ENCODE measurements at regions not wholly inside any gene's neighbourhood (a gene's known extent, or its start where the extent isn't known, plus 50 kb on each side); places are given as distances from the start of the nearest gene placed in this dataset.

DNA sequence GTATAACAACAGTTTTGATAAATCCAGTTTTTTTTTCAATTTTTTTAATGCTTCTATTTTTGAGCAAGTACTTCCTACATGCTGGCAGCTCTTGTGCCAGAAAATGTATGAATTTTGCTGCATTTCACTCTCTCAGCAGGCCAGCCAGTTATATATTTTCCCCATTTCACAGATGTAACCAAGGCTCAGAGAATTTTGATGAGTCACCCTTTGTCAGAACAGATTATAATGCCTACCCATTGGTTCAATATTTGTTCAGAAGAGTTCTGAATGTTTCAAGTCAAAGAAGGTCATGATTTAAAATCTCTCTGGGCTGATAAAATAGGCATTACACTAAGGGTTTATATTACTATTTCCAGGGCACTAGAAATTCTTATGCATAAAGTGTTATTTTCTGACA lies 452.2 kb downstream of the RWDD3 start:
- no peak for DNase-seq

DNA sequence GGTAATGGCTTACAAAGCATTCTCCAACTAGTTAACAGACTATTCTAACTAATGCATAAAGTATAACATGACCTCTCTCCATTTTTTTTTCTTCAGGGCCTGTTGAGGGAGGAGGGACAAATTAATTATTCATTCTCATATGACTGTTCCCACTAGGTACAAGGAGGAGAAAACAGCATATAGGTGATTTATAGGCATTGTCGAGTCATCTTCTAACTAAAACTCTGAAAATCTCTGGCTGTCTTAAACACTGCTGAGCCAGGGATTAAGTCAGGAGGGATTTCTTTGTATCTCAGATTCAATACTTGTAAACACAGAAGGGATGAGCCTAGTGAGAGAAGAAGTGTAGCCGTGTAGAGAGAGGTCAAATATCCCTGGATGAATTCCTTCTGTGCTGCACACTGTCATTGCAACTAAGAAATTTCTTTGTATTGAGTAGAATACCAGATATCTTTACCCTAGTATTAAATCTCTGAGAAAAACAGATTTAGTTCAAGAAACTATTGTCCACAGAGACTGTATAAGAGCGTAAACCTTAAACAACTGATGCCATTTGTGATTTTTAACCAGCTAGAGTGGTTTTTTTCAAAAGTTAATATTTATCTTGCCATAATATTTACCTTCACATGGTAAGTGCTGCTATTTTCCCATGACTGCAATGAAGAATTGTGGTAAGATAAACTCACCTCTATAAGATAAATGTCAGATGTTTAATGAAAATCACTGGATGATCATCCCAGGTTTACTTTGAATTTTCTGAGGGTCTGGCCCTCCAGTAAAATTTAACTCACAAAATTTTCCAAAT lies 465.3 kb downstream of the RWDD3 start:
- DNase-seq = no peak

DNA sequence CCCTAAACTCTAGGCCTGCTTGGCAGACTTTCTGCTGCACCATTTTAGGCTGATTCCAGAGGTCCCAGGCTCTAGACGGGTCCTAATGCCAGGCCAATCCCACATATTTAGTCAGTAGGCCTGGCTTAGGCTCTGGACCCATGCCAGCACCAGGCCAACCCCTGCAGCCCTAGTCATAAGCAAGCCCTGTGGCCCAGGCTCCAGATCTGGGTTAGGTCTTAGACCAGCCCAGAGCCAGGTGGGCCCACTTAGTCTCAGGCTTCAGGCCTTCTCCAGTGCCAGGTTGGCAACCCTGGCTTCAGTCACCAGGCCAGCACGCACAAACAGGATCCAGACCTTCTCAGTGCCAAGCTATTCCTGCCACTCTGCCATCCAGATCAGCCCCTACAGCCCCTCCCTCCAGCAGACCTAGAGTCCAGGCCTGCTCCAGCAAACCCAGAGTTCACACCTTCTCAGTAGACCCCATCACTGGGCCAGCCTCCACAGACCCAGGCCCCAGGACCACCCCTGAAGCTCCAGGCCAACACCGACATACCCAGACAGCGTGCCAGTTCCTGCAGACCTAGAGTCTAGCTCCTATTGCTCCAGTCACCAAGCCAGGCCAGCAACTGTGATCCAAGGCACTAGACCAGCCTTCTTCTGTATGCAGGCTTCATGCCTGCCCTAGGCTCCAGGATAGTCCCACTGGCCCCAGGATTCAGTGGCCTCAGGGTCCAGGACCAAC lies 467.6 kb downstream of the RWDD3 start:
- DNase-seq = no peak

DNA sequence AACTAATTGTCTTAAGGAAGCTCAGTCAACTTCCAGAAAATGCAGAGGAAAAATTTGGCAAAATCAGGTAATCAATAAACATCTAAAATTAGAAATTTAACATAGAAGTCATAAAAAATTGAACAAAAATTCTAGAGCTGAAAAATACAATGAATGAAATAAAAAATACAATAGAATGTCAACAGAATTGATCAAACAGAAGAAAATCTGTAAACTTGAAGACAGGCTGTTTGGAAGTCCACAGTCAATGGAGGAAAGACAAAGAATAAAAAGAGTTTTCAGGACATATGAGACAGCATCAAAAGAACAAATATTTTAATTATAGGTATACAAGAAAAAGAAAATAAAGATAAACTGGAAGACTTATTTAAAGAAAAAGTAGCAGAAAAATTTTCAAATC lies 469.0 kb downstream of the RWDD3 start:
- no peak for DNase-seq

DNA sequence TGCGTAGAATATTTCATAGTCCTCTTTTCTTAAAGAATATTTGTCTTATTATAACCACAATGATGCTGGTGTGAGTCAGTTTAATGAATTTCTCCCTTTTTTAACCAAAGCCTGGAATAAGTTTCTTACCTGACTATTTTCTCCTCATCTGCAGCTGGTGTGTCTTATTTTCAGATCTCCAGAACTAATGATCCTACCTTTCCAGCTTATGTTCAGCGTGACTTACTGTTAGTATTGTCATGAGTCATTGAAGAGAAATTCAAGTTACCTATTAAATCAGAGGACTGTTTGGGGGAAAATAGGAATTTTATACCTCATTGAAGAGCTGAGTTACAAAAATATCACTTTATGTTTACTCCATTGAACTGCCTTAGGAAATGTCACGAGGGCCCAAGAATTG lies 482.1 kb downstream of the RWDD3 start:
- no peak for DNase-seq

DNA sequence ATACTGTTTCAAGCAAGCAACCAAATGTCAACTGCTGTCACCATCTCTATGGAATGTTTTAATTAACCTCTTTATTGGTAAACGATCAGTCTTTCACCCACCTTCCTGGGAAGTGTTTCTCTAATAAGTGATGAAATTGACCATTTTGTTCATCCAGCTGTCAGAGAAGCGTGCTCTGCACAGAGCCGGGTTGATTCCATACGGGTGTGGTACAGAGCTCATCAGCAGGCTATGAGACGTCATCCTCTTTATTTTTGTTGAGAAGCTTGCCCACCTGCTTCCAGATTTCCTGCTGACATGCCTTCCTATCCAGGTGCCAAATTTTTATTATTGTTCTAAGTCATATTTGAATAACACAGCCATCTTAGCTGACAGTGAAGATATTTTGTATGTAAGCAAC lies 482.5 kb downstream of the RWDD3 start:
- no peak for DNase-seq

DNA sequence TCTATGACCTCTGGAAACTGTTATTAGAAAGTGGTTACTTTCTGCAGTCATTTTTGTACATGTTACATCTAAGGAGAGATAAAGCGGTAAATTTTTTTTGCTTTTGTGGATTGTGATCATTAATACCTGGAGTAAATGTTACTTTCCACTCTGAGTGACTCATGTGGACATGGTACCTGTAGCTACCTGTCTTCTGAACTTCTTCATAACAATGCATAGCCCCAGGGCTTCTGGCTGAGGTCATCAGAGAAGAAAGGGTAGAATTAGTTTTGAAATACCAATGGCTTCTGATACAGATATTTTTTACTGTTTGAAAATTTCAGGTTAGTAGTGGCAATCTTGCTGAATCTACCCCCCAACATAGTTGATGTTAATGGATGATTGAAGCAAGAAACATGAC lies 489.3 kb downstream of the RWDD3 start:
- no peak for DNase-seq

DNA sequence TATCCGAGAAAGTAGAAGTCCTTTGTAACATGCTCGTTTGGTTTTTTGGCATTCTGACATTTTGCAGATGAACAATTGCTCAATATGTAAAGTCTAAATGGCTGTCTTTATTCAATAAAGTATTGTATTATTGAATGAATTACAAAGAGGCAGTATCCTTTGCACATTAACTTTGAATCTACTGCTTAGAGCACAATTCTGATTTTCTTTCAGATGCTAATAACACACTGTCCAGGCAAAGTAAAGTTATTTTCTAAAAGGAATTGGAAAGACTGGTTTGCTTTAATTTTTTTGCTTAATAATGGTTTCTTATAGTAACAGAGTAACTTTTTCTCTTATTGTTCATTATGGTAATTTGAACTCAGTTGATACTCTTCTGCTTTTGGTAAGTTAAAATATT lies 494.8 kb downstream of the RWDD3 start:
- DNase-seq = no peak

DNA sequence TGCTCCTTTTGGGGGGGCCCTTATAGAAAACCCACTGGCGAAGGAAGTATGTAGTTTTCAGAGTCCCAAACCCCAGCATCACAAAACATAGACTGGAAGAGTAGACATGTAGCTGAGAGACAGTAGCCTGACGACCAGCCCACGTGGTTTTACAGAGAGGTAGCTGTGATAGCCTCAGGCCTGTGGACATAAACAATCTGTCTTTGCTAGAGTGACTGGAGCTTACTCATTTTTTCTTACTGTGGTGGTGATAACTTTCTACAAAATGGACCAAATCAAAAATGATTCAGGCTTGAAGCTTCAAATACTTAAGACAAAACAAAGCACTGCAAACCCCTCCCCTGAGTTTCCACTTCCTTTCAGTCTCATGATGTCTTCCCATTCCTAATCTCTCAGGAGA lies 497.0 kb downstream of the RWDD3 start:
- no peak for DNase-seq

DNA sequence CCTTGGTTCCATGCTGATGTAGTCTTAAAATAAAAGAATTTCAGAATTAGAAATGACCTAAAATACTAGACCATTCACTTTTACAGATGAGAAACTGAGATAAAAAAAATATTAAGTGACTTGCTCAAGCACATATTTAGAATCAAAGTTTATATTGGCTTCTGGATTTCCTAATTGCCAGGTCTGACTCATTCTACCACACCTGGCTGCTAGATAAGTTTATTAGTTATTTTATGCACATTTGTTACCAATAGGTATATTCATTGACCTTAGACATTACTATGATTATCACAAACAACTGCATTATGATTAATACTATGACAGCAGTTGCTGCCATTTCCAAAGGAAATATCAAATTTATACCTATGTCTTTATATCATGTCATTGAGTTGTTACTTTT lies 497.5 kb downstream of the RWDD3 start:
- no peak for DNase-seq

DNA sequence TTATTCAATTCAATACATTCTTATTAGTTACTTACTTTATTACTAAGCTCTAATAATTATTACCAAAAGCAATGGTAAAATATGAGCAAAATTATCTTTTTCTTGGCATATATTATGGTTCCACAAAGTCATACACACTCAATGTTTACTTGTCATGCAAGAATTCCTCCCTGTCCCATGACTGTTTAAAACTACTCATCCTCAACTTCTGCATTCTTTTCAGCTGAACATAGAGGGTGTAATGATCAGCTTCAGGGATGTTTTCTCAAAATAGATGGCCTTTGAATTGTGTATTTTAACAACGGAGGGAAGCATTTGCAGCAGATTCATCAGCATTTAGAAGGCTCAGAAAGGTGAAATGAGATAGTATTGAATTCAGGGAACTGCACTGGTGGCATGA lies 499.0 kb downstream of the RWDD3 start:
- DNase-seq = no peak

DNA sequence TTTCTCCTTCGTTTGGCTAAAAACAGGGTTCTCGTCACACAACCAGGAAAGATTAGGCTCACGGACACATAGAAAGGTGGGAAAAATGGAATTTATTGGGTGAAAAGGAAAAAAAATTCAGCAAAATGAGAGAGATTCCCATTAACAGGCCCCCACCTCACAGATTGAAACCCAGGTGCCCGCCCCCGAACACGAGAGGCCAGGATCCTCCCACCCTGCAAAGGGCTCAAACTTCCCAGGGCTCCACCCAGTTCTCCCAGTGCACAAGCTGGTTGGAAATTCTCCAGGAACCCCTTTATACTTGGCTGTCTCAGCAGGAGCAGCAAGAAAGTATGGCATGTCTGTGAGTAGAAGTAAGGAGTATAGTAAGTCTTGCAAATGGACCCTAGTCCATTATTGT lies 499.7 kb downstream of the RWDD3 start:
- DNase-seq = no peak

DNA sequence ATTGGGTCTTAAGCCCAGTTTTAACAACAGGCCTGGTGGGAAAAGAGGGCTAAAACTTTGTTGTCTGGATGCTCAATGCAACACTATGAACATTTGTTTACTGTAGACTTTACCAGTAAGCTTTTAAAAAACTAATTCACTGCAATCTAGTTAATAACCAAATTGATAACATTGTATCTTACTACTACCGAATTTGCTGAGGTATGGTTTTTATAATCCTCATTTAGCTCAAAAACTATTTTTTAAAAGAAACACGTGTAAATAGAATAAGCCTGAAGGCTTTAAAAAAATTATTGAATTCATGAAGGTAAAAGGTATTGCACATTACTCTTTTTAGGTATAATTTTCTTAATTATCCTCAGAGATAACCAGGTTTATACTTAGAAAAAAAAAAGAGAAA lies 500.6 kb downstream of the RWDD3 start:
- DNase-seq = no peak

DNA sequence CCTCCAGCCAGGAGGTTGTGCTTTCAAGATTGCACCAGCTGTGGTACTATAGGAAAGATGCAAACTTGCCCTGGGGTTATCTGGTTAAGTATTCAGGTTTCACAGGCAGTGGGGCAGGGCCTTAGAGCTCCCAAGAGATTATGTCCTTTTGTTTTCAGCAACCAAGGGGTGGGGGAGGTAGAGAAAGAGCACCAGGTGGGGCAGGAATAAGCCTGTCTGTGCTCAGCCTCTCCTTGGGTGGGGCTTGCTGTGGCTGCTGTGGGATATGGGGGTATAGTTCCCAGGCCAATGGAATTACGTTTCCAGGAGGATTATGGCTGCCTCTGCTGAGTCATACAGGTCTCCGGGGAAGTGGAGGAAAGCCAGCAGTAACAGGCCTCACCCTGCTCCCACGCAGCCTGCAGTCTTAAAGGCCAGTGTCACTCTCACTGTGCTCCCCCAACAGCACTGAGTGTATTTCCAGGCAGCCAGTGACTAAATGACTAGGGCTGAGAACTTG lies 508.6 kb downstream of the RWDD3 start:
- DNase-seq = no peak

DNA sequence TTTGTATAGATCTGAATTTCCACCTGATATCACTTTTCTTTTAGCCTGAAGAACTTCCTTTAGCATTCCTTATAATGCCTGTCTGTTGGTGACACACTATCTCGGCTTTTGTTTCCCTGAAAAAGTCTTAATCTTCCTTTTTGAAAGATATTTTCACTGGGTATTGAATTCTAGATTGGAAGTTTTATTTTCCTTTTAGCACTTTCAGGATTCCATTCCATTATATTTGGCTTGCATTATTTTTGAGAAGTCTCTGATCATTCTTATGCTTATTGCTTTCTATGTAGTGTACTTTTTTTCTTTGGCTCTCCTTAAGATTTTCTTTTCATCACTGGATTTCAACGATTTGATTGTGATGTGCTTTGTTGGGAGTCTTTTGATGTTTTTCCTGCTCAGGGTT lies 510.7 kb downstream of the RWDD3 start:
- DNase-seq = no peak

DNA sequence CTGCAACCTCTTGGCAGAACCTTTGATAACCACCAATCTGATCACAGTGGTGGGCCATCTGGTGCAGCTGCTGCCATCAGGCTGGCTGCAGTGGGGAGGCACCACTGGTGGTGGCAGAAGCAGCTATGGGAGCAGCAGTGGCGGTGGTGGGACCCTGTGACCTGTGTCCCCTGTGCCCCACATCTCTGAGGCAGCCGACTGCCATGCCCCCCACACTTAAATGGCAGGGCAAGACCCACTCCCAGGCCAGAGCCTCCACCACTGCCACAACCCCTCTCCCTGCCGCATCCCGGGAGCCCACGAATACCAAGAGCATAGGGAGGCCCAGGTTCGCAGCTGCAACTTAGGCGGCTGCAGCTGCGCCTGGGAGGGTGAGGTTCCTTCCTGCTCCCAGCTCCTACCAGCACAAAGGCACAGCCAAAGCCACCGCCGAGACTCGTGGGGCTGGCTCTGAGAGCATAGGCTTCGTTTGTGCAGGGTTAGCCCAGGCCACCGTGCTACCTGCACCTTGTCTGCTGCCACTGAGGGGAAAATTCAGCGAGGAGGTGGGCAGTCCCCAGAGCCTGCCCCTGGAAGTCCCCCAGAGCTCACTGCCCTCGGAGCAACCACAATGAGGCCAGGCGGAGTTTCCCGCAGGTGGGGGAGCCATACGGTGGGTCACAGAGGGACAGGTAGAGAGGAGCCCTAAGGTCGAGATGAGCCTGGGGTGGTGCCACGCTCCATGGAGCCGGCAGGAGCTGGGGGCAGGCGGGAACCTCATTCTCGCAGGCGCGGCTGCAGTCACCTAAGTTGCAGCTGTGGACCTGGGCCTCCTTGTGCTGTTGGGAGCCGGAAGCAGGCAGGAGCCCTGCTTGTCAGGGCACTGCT lies 518.7 kb downstream of the RWDD3 start:
- no peak for DNase-seq

DNA sequence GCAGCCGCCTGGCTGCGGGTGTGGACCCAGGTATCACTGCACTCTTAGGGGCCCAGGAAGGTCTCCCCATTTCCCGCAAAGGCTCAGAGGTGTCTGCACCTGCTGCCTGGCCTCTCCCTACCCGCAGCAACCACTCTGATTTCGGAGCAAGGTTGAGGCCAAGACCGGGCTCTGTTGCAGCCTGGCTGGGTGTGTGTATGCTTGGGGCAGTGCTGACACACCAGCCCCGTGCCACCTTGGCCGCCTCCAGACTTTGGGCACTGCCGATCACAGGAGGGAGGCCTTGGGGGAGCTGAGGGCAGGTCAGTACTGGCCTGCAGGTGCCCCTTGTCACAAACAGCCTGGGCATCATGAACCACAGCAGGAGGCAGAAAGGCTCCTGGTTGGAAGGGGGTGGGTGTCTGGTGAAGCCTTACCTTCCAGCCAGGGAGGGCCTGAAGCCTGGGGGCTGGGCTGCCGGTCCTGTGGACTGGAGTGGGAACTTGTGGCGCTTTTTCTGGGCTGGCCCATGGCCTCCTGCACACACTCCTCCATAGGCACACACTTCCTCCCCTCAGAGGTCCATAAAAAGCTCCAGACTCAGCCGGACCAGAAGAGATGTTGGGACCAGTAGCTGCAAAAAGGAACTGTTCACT lies 519.5 kb downstream of the RWDD3 start:
- DNase-seq = no peak

DNA sequence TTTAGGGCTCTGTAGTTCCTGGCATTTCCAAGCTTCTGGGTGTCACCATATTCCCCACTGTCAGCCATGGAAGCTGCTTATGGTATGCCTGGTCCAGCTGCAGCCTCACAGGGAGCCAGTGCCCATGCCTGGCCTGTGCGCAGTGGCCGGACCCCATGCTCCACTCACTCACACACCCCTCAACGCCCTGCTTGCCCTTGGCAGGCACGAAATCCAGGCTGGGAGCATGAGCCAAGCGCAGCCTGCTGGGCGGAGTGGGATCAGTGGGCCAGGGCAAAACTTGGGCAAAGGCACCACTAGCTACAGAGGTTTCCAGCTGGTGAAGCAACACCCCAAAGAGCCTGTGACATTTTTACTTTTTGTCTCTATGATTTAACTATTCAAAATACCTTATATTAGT lies 520.4 kb downstream of the RWDD3 start:
- DNase-seq = no peak

DNA sequence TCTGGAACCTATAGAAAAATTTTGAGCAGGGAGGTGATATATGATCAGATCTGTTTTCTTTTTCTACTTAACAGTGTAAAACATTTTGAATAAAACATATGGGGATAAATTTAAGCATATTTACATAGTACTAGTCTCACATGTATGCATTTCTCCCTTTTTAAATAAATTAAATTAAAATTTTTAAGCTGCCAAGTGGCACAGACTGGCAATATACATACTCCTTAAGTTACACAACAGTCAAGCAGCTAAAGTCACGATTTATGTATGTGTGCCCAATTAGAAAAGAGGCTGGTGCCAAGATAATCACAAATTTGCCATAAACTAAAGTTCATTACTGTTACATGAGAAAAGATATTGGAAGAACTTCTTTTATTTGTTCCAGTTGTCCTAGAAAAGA lies 532.0 kb downstream of the RWDD3 start:
- DNase-seq = no peak

DNA sequence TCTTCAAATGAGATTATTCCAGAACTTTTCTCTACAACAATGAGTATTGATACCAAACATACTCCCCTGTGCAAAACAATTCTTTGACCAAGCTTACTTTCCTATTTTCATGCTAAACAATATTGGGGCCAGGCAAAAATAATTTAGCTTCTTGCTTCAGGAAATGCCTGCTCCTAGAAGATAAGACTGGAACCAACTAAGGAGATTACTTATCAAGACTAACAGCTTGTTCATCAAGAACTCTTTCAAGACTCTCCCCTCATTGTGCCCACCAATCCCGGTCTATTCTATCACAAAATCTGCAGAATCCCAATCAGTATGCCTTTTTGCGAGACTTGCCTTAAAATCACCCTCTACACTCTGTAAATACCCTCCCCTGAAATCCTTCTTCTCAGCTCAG lies 536.6 kb downstream of the RWDD3 start:
- no peak for DNase-seq

DNA sequence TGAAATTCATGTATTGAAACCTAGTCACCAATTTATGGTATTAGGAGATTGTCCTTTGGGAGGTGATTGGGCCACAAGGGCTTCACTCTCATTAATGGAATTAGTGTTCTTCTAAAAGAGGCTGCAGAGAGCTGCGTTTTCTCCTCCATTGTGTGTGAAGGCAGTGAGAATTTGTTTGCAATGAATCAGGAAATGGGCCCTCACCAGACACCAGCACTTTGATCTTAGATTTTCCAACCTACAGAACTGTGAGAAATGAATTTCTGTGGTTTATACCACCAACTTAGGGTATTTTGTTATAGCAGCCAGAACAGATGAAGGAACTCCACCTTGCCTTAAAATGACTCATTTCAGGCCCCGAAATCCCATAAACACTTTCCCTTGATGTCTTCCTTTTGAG lies 544.2 kb downstream of the RWDD3 start:
- no peak for DNase-seq

DNA sequence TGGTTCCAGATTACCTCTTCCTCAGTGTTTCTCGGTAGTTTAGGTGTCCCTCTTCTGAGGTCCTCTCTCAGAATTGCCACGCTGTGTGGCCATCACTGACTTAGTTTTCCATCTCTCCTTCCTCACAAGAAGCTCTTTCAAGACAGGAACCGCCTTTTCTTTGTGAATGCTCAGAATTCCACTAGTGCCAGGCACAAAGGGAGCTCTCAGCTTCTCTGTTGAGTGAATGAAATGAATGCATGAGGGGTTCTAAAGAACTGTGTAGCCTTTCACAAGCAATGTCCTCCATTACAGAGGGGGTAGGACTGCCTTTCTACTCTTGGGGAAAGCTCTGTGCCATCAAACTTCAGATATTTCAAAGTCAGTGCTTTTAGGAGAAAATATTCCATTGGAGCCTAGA lies 546.8 kb downstream of the RWDD3 start:
- no peak for DNase-seq

DNA sequence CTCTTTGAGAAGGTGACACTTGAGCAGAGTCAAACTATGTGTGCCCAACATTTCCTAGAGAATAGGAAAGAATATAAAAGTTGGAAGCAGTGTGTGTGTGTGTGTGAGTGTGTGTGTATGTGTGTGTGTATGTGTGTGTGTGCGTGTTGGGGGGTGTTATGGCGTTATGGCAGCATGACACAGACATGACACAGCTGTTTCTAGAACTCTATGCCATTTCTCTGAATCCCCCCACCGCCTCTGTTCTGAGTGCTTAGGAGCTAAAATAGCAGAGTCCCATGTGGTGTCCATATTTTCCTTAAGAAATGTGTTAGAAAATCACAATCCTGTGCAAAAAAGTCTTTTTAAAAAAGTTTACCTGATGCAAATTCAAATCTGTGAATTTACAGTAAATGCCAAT lies 556.1 kb downstream of the RWDD3 start:
- DNase-seq = no peak
